T-cell (primary cell): ENCODE measurements at regions not wholly inside any gene's neighbourhood (a gene's known extent, or its start where the extent isn't known, plus 50 kb on each side); places are given as distances from the start of the nearest gene placed in this dataset.
"Not testable (repeated sequence)": the region's sequence is repeated elsewhere in the genome, so short reads cannot be mapped to it uniquely, and the experiment has no call there.

Experiments used
- ATAC-seq, 4 experiments: fragments of 200-7000 bp in 3 of 4; fragments of 150-1000 bp in 1 of 4; cut with Tn5 transposase; replicated peaks in 1 of 4; 1 replicate in 3 of 4; 2 replicates in 1 of 4; pipeline ENCODE4 v1.10.0; 2021; ENCODE audit warnings: moderate library complexity in 3 of 4, mild to moderate bottlenecking in 2 of 4, moderate number of reproducible peaks in 1 of 4
- CTCF ChIA-PET, 2 donors: fragments of 300-600 bp; sonication (Branson Sonifier 250); formaldehyde crosslinking; loops; one replicate each; lab custom pipeline; 2022; ENCODE audit warnings: antibody characterized with exemption in 2 of 2; lab: Charles Lee
- POLR2A ChIA-PET, 2 donors: fragments of 300-600 bp; sonication (Branson Sonifier 250); formaldehyde crosslinking; loops; one replicate each; lab custom pipeline; 2022; ENCODE audit warnings: antibody characterized with exemption in 2 of 2; lab: Charles Lee
- DNase-seq, 35 experiments: peaks; one replicate each; pipeline versions ENCODE4 v3.0.0 to v3.0.0-alpha.2; 2013 to 2023
- H3K27ac ChIP-seq: one replicate; pipeline ENCODE4 v1.5.1; 2013; ENCODE audit warnings: low read length
- H3K27me3 ChIP-seq, 2 experiments: replicated peaks in 1 of 2; 1 replicate in 1 of 2; 2 replicates in 1 of 2; pipeline versions ENCODE4 v1.6.1 to v1.7.0; 2013; ENCODE audit warnings: low read length in 1 of 2, mixed read lengths in 1 of 2; ENCODE audit not compliant: control insufficient read depth in 2 of 2, insufficient read depth in 2 of 2; ENCODE audit errors: extremely low read depth in 1 of 2
- H3K36me3 ChIP-seq, 2 donors: 1 replicate in 1 of 2; 2 replicates in 1 of 2; pipeline versions ENCODE4 v1.6.1 to v1.7.0; 2013; ENCODE audit warnings: low read length in 1 of 2; ENCODE audit not compliant: control insufficient read depth in 2 of 2, insufficient read depth in 1 of 2; ENCODE audit errors: extremely low read depth in 1 of 2
- H3K4me1 ChIP-seq, 2 experiments: 1 replicate in 1 of 2; 2 replicates in 1 of 2; pipeline versions ENCODE4 v1.6.1 to v1.7.0; 2013; ENCODE audit warnings: low read length in 2 of 2, mixed read lengths in 1 of 2; ENCODE audit not compliant: insufficient read depth in 2 of 2, control insufficient read depth in 1 of 2; ENCODE audit errors: extremely low read depth in 1 of 2
- H3K4me3 ChIP-seq, 2 donors: 1 replicate in 1 of 2; 2 replicates in 1 of 2; pipeline versions ENCODE4 v1.5.1 to v1.7.0; 2013; ENCODE audit warnings: mild to moderate bottlenecking in 2 of 2, low read length in 1 of 2, moderate library complexity in 1 of 2; ENCODE audit not compliant: control insufficient read depth in 1 of 2; ENCODE audit errors: extremely low read depth in 1 of 2
- H3K9me3 ChIP-seq: 2 replicates; pipeline ENCODE4 v1.7.0; 2013
- H3K27ac Mint-ChIP-seq, 2 donors: one replicate each; pipeline ENCODE4 v1.8.0; 2020 to 2021; ENCODE audit warnings: mild to moderate bottlenecking in 2 of 2, mixed read lengths in 2 of 2
- H3K27me3 Mint-ChIP-seq, 2 donors: one replicate each; pipeline ENCODE4 v1.8.0; 2021 to 2022; ENCODE audit warnings: mixed read lengths in 2 of 2
- H3K36me3 Mint-ChIP-seq: one replicate; pipeline ENCODE4 v1.8.0; 2021; ENCODE audit warnings: mixed read lengths
- H3K4me1 Mint-ChIP-seq, 3 donors: one replicate each; pipeline ENCODE4 v1.8.0; 2020 to 2022; ENCODE audit warnings: mixed read lengths in 3 of 3, mild to moderate bottlenecking in 1 of 3
- H3K4me3 Mint-ChIP-seq, 3 donors: one replicate each; pipeline ENCODE4 v1.8.0; 2020 to 2022; ENCODE audit warnings: mild to moderate bottlenecking in 3 of 3, mixed read lengths in 3 of 3, moderate library complexity in 3 of 3
- H3K9me3 Mint-ChIP-seq, 3 donors: one replicate each; pipeline ENCODE4 v1.8.0; 2020 to 2022; ENCODE audit warnings: mixed read lengths in 3 of 3
- WGBS: methylation state at CpG from one replicate; pipeline ENCODE4 v1.1.5; 2013; ENCODE audit warnings: missing lambda C conversion rate; ENCODE audit not compliant: insufficient coverage; 5-methylcytosine and 5-hydroxymethylcytosine counted together

DNA sequence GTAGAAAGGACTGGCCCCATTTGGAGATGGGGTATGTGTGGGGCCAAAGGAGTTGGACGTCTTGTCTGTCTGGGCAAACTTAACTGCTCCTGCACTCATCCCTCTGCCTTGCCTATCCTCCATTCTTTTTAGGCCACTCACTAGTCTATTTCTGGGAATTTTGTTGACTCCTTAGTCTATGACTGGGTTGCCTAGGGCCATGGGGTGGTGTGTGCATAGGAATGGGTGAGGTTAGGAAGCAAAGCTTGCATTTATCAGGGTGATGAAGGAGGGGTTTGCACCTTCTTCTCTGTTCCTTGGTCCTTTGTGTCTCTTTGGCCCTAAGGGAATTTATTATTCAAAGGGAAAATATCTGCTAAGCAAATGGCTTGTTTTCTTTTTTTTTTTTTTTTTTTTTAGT lies 80.9 kb upstream of the OR9Q1 start:
- no peaks in the 10 kb centered on the region for H3K9me3 Mint-ChIP-seq
- WGBS: no CpG with 5 or more reads among the region's 1 CpG
- H3K36me3 Mint-ChIP-seq: no peaks in the 10 kb centered on the region
- no peaks in the 10 kb centered on the region for H3K4me1 Mint-ChIP-seq
- DNase-seq: no peak
- Histone ChIP-seq H3K4me3 (no peak overlapping the region), H3K36me3 (no peaks in the 10 kb centered on the region), H3K27me3 (peaks cover 0 to 6% of the 10 kb centered on the region in 2 experiments), H3K27ac (no peak overlapping the region), H3K4me1 (no peaks in the 10 kb centered on the region), H3K9me3 (no peaks in the 10 kb centered on the region)
- peaks cover 3 to 6% of the 10 kb centered on the region in 2 donors for H3K27me3 Mint-ChIP-seq
- ChIA-PET POLR2A (no interaction called here), CTCF (no interaction called here)
- no peak overlapping the region for H3K27ac Mint-ChIP-seq
- ATAC-seq: no peak
- no peak overlapping the region for H3K4me3 Mint-ChIP-seq

DNA sequence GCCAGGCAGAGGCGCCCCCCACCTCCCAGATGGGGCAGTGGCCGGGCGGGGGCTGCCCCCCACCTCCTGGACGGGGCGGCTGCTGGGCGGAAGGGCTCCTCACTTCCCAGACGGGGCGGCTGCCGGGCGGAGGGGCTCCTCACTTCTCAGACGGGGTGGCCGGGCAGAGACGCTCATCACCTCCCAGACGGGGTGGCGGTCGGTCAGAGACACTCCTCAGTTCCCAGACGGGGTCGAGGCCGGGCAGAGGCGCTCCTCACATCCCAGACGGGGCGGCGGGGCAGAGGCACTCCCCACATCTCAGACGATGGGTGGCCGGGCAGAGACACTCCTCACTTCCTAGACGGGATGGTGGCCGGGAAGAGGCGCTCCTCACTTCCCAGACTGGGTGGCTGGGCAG lies 79.9 kb upstream of the OR9Q1 start:
- H3K9me3 ChIP-seq, H3K27ac Mint-ChIP-seq, CTCF ChIA-PET, H3K9me3 Mint-ChIP-seq, H3K36me3 ChIP-seq, H3K4me3 Mint-ChIP-seq, H3K4me1 ChIP-seq, H3K36me3 Mint-ChIP-seq, H3K4me3 ChIP-seq, ATAC-seq, H3K4me1 Mint-ChIP-seq, H3K27me3 Mint-ChIP-seq, H3K27me3 ChIP-seq, DNase-seq, POLR2A ChIA-PET, H3K27ac ChIP-seq: not testable (repeated sequence)
- WGBS: 90% methylated on average over 2 of the region's 28 CpGs

DNA sequence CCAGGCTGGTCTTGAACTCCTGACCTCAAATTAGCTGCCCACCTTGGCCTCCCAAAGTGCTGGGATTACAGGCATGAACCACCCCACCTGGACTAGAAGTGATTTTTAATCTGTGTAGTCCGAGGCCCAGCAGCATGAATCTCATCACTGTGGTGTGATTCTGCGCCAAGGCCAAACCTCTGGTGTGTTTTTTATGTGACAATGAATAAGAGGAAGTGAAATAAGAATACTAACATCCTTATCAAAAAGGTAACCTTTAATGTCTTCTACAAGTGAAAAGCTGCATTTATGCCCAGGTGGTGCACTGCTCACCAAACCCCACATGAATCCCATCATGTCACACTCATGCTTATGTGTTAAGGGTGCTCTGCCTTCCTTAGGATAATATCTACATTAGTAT lies 77.1 kb upstream of the OR9Q1 start:
- POLR2A ChIA-PET: no interaction called here
- no peak overlapping the region for H3K4me3 ChIP-seq
- no peak for DNase-seq
- H3K27ac Mint-ChIP-seq: no peak overlapping the region
- H3K27me3 ChIP-seq: peaks cover 0 to 4% of the 10 kb centered on the region in 2 experiments
- H3K9me3 ChIP-seq: no peaks in the 10 kb centered on the region
- CTCF ChIA-PET: no interaction called here
- no peak for ATAC-seq
- no peaks in the 10 kb centered on the region for H3K36me3 ChIP-seq
- no peak overlapping the region for H3K4me3 Mint-ChIP-seq
- no peak overlapping the region for H3K27ac ChIP-seq
- H3K4me1 ChIP-seq: no peaks in the 10 kb centered on the region
- H3K9me3 Mint-ChIP-seq: no peaks in the 10 kb centered on the region
- peaks cover 3 to 6% of the 10 kb centered on the region in 2 donors for H3K27me3 Mint-ChIP-seq
- no peaks in the 10 kb centered on the region for H3K4me1 Mint-ChIP-seq
- no CpG with 5 or more reads among the region's 2 CpGs for WGBS
- H3K36me3 Mint-ChIP-seq: no peaks in the 10 kb centered on the region

DNA sequence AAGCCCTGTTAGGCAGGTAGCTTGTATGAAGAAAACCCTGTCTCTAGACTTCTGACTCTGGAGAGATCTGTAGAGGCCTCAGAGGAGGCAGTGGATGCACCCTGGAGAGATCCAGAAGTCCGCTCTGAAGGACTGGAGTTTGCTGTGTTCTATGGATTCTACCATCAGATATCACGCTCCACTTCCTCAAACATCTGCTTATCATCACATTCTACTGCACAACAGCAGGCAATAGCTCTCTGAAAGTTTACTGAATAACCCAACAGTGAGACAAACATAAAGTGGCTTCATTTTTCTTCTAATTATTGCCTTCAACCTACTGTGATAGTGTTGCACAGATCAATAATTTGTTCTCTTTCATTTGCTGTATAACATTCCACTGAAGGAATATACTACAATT lies 59.0 kb upstream of the OR9Q1 start:
- H3K4me3 Mint-ChIP-seq: no peak overlapping the region
- Histone ChIP-seq H3K4me3 (no peak overlapping the region), H3K36me3 (no peaks in the 10 kb centered on the region), H3K9me3 (no peaks in the 10 kb centered on the region), H3K4me1 (no peaks in the 10 kb centered on the region), H3K27me3 (no peaks in the 10 kb centered on the region), H3K27ac (no peak overlapping the region)
- ChIA-PET CTCF (no interaction called here), POLR2A (no interaction called here)
- H3K4me1 Mint-ChIP-seq: no peaks in the 10 kb centered on the region
- peaks cover 11 to 26% of the 10 kb centered on the region in 2 donors for H3K27me3 Mint-ChIP-seq
- DNase-seq (no peak), ATAC-seq (no peak)
- peaks cover 0 to 3% (median 3%) of the 10 kb centered on the region in 3 donors for H3K9me3 Mint-ChIP-seq
- no peak overlapping the region for H3K27ac Mint-ChIP-seq
- no peaks in the 10 kb centered on the region for H3K36me3 Mint-ChIP-seq
- 88% methylated on average over 1 of the region's 2 CpGs for WGBS

DNA sequence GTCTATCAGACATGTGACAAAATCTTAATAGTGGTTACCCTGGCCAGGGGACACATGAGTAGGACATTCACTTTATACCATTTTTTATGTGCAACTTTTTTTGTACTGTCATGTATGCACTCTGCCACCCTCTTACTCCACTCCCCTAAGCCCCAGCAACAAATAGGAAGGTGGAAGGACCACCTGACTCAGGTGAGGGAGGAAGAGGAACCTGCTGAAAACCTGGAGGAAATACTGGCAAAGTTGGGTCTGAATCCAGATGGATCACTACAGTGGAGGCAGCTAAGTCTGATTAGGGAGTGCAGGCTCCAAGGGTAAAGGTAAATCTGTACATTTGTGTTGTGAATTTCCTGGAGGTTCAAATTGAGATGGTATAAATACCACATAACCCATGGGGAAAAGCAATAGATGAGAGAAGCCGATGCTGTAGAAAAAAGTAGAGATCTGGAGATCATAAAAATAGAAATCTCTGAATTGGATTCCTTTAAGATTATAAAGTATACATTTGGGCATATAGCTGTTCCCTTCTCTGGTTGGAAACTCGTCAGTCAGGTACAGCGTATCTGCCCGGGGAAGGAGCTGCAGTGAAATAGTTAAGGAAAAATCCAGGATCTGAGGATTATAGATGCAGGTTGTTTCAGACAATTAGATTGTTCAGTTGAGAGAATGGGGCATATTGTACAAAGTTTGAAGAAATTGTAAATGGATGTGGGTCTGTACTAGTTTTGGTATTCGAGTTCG lies 52.2 kb upstream of the OR9Q1 start:
- ChIA-PET POLR2A (no interaction called here), CTCF (no interaction called here)
- Histone ChIP-seq H3K9me3 (no peaks in the 10 kb centered on the region), H3K4me3 (no peak overlapping the region), H3K27me3 (peaks cover 0 to 2% of the 10 kb centered on the region in 2 experiments), H3K27ac (no peak overlapping the region), H3K36me3 (no peaks in the 10 kb centered on the region), H3K4me1 (no peaks in the 10 kb centered on the region)
- 93% methylated on average over 4 of the region's 6 CpGs for WGBS
- DNase-seq: no peak
- ATAC-seq: no peak
- Mint-ChIP-seq H3K4me3 (no peak overlapping the region), H3K36me3 (no peaks in the 10 kb centered on the region), H3K27me3 (peaks cover 8 to 26% of the 10 kb centered on the region in 2 donors), H3K9me3 (peaks cover 0 to 6% (median 3%) of the 10 kb centered on the region in 3 donors), H3K4me1 (no peaks in the 10 kb centered on the region), H3K27ac (no peak overlapping the region)

DNA sequence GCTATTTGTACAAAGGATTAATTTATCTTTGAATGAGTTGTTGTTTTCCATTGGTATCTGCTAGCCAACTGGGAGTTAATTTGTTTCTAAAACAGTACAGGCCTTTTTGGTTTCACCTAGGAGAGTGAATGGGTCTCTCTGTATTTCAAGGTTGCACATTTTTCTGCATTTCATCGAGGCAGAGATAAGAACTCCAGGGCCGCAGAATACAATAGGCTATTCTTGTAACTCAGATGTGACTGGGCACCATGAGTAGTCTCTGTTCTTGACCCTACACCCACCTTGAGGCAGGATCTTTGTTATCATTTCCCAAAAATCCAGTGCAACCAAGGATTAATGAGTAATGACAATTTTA lies 51.7 kb upstream of the OR9Q1 start:
- no peak overlapping the region for H3K27ac Mint-ChIP-seq
- H3K4me3 ChIP-seq: no peak overlapping the region
- no peak overlapping the region for H3K4me3 Mint-ChIP-seq
- H3K9me3 ChIP-seq: no peaks in the 10 kb centered on the region
- no peak overlapping the region for H3K27ac ChIP-seq
- H3K36me3 Mint-ChIP-seq: no peaks in the 10 kb centered on the region
- H3K9me3 Mint-ChIP-seq: peaks cover 0 to 6% (median 3%) of the 10 kb centered on the region in 3 donors
- H3K4me1 Mint-ChIP-seq: no peaks in the 10 kb centered on the region
- no peaks in the 10 kb centered on the region for H3K4me1 ChIP-seq
- WGBS: 38% methylated on average over 2 of the region's 2 CpGs
- DNase-seq (no peak), ATAC-seq (no peak)
- ChIA-PET CTCF (no interaction called here), POLR2A (no interaction called here)
- no peaks in the 10 kb centered on the region for H3K36me3 ChIP-seq
- peaks cover 8 to 23% of the 10 kb centered on the region in 2 donors for H3K27me3 Mint-ChIP-seq
- H3K27me3 ChIP-seq: peaks cover 0 to 2% of the 10 kb centered on the region in 2 experiments
